Hematopoietic multipotent progenitor cell treated with erythropoietin and hydrocortisone succinate and interleukin-3 and kit ligand, for 8 days (in vitro differentiated cells): ENCODE measurements at regions not wholly inside any gene's neighbourhood (a gene's known extent, or its start where the extent isn't known, plus 50 kb on each side); places are given as distances from the start of the nearest gene placed in this dataset.

ENCODE experiments used
- DNase-seq: peaks from one replicate; pipeline ENCODE4 v3.0.0-alpha.2; 2015

- DNase-seq: no peak
Observed at GRCh38 chr9:79885093-79885857, 313.5 kb downstream of the TLE4 start.

- no peak for DNase-seq
Observed at GRCh38 chr9:79884546-79884945, 312.8 kb downstream of the TLE4 start.

GRCh38 chr9:79883073-79883645 lies 311.4 kb downstream of the TLE4 start:
- DNase-seq: no peak

- DNase-seq: no peak
Observed at GRCh38 chr9:79880626-79881025, 308.9 kb downstream of the TLE4 start.

GRCh38 chr9:79877943-79878602 lies 306.3 kb downstream of the TLE4 start:
- DNase-seq: no peak

GRCh38 chr9:79868567-79869189 lies 296.9 kb downstream of the TLE4 start:
- no peak for DNase-seq

GRCh38 chr9:79862921-79863890 lies 291.4 kb downstream of the TLE4 start:
- DNase-seq: no peak

GRCh38 chr9:79858508-79858907 lies 286.7 kb downstream of the TLE4 start:
- peak; percentile 29 for DNase-seq

- no peak for DNase-seq
Observed at GRCh38 chr9:79857188-79857587, 285.4 kb downstream of the TLE4 start.

- no peak for DNase-seq
Observed at GRCh38 chr9:79847074-79847473, 275.3 kb downstream of the TLE4 start.

GRCh38 chr9:79829566-79830302 lies 258.0 kb downstream of the TLE4 start:
- DNase-seq: no peak

GRCh38 chr9:79824265-79824664 lies 252.5 kb downstream of the TLE4 start:
- DNase-seq: no peak

- no peak for DNase-seq
Observed at GRCh38 chr9:79817438-79818004, 245.8 kb downstream of the TLE4 start.

GRCh38 chr9:79813258-79813638 lies 241.5 kb downstream of the TLE4 start:
- DNase-seq: no peak

- DNase-seq: no peak
Observed at GRCh38 chr9:79812507-79813257, 240.9 kb downstream of the TLE4 start.

- DNase-seq: no peak
Observed at GRCh38 chr9:79812099-79812498, 240.3 kb downstream of the TLE4 start.

GRCh38 chr9:79809931-79810330 lies 238.2 kb downstream of the TLE4 start:
- DNase-seq: no peak

- no peak for DNase-seq
Observed at GRCh38 chr9:79809316-79809876, 237.6 kb downstream of the TLE4 start.

- no peak for DNase-seq
Observed at GRCh38 chr9:79807971-79808370, 236.2 kb downstream of the TLE4 start.

GRCh38 chr9:79806086-79806485 lies 234.3 kb downstream of the TLE4 start:
- no peak for DNase-seq
